KMS-11 (cell line): ENCODE measurements at regions not wholly inside any gene's neighbourhood (a gene's known extent, or its start where the extent isn't known, plus 50 kb on each side); places are given as distances from the start of the nearest gene placed in this dataset.

Experiments used
- H2AFZ ChIP-seq: fragments of 200-600 bp; sonication (generic); 2 replicates; pipeline ENCODE4 v1.6.1; 2016; ENCODE audit warnings: antibody characterized with exemption, mixed run types, low read depth
- H3K27ac ChIP-seq: fragments of 200-600 bp; sonication (generic); 2 replicates; pipeline ENCODE4 v1.6.1; 2016; ENCODE audit warnings: mild to moderate bottlenecking, mixed run types
- H3K27me3 ChIP-seq: fragments of 200-600 bp; sonication (generic); 2 replicates; pipeline ENCODE4 v1.6.1; 2017; ENCODE audit warnings: mild to moderate bottlenecking, low read depth, mixed run types, moderate library complexity; ENCODE audit not compliant: insufficient read depth
- H3K36me3 ChIP-seq: fragments of 200-600 bp; sonication (generic); 2 replicates; pipeline ENCODE4 v1.6.1; 2017; ENCODE audit warnings: mild to moderate bottlenecking, mixed run types; ENCODE audit not compliant: insufficient read depth
- H3K4me1 ChIP-seq: fragments of 200-600 bp; sonication (generic); 2 replicates; pipeline ENCODE4 v1.6.1; 2016; ENCODE audit warnings: mild to moderate bottlenecking, low read depth, mixed run types; ENCODE audit not compliant: poor library complexity, severe bottlenecking
- H3K4me2 ChIP-seq: fragments of 200-600 bp; sonication (generic); 2 replicates; pipeline ENCODE4 v1.7.0; 2016; ENCODE audit warnings: mild to moderate bottlenecking, mixed run types
- H3K4me3 ChIP-seq: fragments of 200-600 bp; sonication (generic); IDR thresholded peaks from 2 replicates; pipeline ENCODE4 v1.6.1; 2017; ENCODE audit warnings: low read depth, low read length, mixed read lengths; ENCODE audit not compliant: insufficient read depth
- H3K79me2 ChIP-seq: fragments of 200-600 bp; sonication (generic); 2 replicates; pipeline ENCODE4 v1.6.1; 2016; ENCODE audit warnings: low read depth, mixed run types; ENCODE audit not compliant: insufficient read depth
- H3K9ac ChIP-seq: fragments of 200-600 bp; sonication (generic); 2 replicates; pipeline ENCODE4 v1.6.1; 2016; ENCODE audit warnings: mild to moderate bottlenecking, mixed run types
- H4K20me1 ChIP-seq: fragments of 200-600 bp; sonication (generic); 2 replicates; pipeline ENCODE4 v1.6.1; 2016; ENCODE audit warnings: mild to moderate bottlenecking, mixed run types; ENCODE audit not compliant: insufficient read depth
- CTCF ChIP-seq: fragments of 200-600 bp; sonication (generic); conservative IDR thresholded peaks from 2 replicates; pipeline ENCODE4 v1.6.1; 2017; ENCODE audit warnings: low read depth, mild to moderate bottlenecking, antibody characterized with exemption, low read length, moderate library complexity, mixed read lengths

- Histone ChIP-seq H3K36me3 (no peaks in the 10 kb centered on the region), H3K4me2 (no peak overlapping the region), H2AFZ (no peak overlapping the region), H3K4me1 (no peaks in the 10 kb centered on the region), H4K20me1 (no peaks in the 10 kb centered on the region), H3K4me3 (no peak overlapping the region), H3K9ac (no peak overlapping the region), H3K27ac (no peak overlapping the region), H3K27me3 (no peaks in the 10 kb centered on the region), H3K79me2 (no peaks in the 10 kb centered on the region)
- no peak for TF ChIP-seq CTCF
Measured at GRCh38 chr9:85248514-85249312, 493.0 kb downstream of the AGTPBP1 start.

GRCh38 chr9:85246541-85246940 is 495.2 kb downstream of the AGTPBP1 start:
- H3K27me3 ChIP-seq: no peaks in the 10 kb centered on the region
- H3K79me2 ChIP-seq: no peaks in the 10 kb centered on the region
- H3K4me1 ChIP-seq: no peaks in the 10 kb centered on the region
- no peak overlapping the region for H3K4me3 ChIP-seq
- H3K4me2 ChIP-seq: no peak overlapping the region
- H4K20me1 ChIP-seq: no peaks in the 10 kb centered on the region
- TF ChIP-seq CTCF: no peak
- H3K36me3 ChIP-seq: no peaks in the 10 kb centered on the region
- no peak overlapping the region for H3K9ac ChIP-seq
- H3K27ac ChIP-seq: no peak overlapping the region
- H2AFZ ChIP-seq: no peak overlapping the region

- no peak overlapping the region for H2AFZ ChIP-seq
- no peaks in the 10 kb centered on the region for H3K27me3 ChIP-seq
- H3K4me3 ChIP-seq: no peak overlapping the region
- H3K4me1 ChIP-seq: no peaks in the 10 kb centered on the region
- H3K9ac ChIP-seq: no peak overlapping the region
- no peak overlapping the region for H3K4me2 ChIP-seq
- H3K27ac ChIP-seq: no peak overlapping the region
- TF ChIP-seq CTCF: no peak
- no peaks in the 10 kb centered on the region for H3K79me2 ChIP-seq
- H4K20me1 ChIP-seq: no peaks in the 10 kb centered on the region
- H3K36me3 ChIP-seq: no peaks in the 10 kb centered on the region
Measured at GRCh38 chr9:85244856-85245255, 496.9 kb downstream of the AGTPBP1 start.

- Histone ChIP-seq H3K9ac (no peak overlapping the region), H3K4me1 (no peaks in the 10 kb centered on the region), H2AFZ (no peak overlapping the region), H3K4me2 (no peak overlapping the region), H3K79me2 (no peaks in the 10 kb centered on the region), H4K20me1 (no peaks in the 10 kb centered on the region), H3K36me3 (no peaks in the 10 kb centered on the region), H3K4me3 (no peak overlapping the region), H3K27me3 (no peaks in the 10 kb centered on the region), H3K27ac (no peak overlapping the region)
- no peak for TF ChIP-seq CTCF
Measured at GRCh38 chr9:85243977-85244376, 497.8 kb downstream of the AGTPBP1 start.
